GM18907 (cell line): ENCODE measurements at regions not wholly inside any gene's neighbourhood (a gene's known extent, or its start where the extent isn't known, plus 50 kb on each side); places are given as distances from the start of the nearest gene placed in this dataset.
"Not testable (repeated sequence)": the region's sequence is repeated elsewhere in the genome, so short reads cannot be mapped to it uniquely, and the experiment has no call there.

Source experiments
- ATAC-seq: cut with Tn5 transposase; IDR thresholded peaks from one replicate; pipeline ENCODE4 v1.9.1; 2021; ENCODE audit warnings: mild to moderate bottlenecking, moderate library complexity; ENCODE audit not compliant: unreplicated experiment

DNA sequence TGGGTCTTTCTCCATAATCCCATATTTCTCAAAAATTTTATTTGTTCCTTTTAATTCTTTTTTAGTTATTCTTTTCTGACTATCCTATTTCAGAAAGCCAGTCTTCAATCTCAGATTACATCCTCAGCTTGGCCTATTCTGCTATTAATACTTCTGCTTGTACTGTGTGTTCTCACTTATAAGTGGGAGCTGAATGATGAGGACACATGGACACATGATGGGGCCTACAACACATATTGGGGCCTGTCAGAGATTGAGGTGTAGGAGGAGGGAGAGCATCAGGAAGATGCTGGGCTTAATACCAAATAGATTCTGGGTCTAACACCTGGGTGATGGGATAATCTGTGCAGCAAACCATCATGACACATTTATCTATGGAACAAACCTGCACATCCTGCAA is 82.3 kb downstream of the MAGEE1 start:
- no peak for ATAC-seq

DNA sequence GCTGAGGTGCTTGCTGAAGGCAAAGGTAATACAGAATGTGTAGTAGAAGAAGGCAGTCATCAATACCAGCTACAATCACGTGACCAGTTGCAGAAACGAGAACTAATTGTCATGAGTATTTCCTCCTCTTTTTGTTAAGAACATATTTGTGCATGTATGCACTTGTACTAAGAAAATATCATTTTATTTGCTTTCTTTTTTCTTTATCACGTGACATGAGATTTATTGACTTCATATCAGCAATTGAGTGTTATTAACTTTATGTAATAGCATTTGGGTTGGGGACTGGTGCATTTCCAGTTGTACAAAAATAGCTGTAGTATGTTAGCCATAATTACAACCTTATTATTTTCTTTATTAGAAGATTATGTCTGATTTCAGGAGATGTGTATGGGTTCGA is 90.0 kb downstream of the MAGEE1 start:
- ATAC-seq, result no peak

GRCh38 chrX:76520273-76521054 is 93.0 kb downstream of the MAGEE1 start:
- ATAC-seq, result no peak

GRCh38 chrX:76535675-76536074 is 108.2 kb downstream of the MAGEE1 start:
- not testable (repeated sequence) for ATAC-seq

DNA sequence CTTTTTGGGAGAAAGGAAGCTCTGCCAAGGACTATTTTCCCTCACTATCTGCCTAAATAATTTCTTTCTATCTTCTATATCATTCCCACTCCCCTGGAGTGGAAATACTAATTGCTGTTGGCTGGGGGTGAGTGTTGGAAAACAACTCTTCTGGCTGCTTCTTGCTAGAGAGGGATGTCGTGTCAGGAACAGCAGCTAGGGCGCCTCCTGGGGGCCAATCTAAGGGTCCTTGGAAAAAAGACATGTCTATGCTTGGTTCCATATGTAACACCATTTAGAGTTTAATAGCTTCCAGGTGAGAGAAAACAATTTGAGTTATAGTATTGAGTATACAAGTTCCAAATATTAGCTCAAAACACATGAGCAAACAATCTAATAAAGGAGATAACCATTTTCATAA is 111.3 kb downstream of the MAGEE1 start:
- no peak for ATAC-seq

GRCh38 chrX:76543381-76543780 is 115.9 kb downstream of the MAGEE1 start:
- not testable (repeated sequence) for ATAC-seq

GRCh38 chrX:76550016-76550415 is 122.5 kb downstream of the MAGEE1 start:
- no peak for ATAC-seq

DNA sequence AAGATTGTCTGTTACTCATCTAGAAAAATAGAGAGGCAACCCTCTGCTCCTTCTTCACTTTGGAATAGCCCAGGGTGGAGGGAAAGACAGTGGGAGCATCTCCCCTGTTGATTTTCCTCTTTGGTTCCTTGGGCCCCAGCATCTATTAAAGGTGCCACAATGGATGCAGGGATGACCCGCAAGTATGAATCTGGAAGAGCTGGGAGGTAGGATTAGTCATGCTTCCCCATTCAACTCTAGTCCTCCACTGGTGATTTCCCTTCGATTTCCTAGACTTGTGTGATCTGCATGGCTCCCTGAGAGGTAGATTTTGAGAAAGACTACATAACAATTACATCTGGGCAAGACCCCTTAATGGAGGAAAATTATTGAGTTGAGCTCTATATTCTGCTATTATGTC is 127.8 kb downstream of the MAGEE1 start:
- no peak for ATAC-seq

GRCh38 chrX:76555816-76556215 is 128.3 kb downstream of the MAGEE1 start:
- no peak for ATAC-seq

- ATAC-seq, result not testable (repeated sequence)
Measured at GRCh38 chrX:76564842-76565241, 137.3 kb downstream of the MAGEE1 start.

- ATAC-seq, result no peak
Measured at GRCh38 chrX:76605390-76605789, 177.9 kb downstream of the MAGEE1 start.

DNA sequence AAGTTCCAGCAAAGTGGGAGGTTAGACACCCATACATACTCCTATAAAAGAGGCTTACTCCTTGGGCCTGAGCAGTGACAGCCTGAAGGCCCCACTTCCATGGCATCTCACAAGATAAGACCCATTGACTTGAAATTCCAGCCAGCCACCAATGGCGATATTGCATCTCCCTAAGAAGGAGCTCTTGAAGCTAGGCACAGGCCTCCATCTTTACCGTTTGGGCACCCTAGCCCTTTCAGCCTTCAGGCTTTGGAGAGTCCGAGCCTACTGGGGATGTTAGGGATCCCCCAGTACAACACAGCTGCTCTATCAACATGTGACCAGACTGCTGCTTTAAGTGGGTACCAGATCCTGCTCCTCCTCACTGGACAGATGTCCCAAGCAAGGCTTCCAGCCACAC is 189.5 kb downstream of the MAGEE1 start:
- no peak for ATAC-seq

DNA sequence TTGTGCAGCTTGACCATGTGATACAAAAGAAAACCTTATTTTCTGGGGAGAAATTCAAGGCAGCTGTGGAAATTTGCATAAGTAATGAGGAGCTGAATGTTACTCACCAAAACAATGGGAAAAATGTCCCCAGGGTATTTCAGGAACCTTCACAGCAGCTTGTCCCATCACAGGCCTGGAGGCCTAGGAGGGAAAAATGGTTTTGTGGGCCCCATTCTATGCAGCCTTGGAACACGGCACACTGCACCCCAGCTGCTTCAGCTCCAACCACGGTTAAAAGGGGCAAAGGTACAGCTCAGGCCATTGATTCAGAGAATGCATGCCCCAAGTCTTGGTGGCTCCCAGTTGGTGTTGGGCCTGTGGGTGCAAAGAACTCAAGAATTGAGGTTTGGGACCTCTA is 216.1 kb downstream of the MAGEE1 start:
- no peak for ATAC-seq

- ATAC-seq, result not testable (repeated sequence)
Measured at GRCh38 chrX:76651369-76651768, 223.9 kb downstream of the MAGEE1 start.

DNA sequence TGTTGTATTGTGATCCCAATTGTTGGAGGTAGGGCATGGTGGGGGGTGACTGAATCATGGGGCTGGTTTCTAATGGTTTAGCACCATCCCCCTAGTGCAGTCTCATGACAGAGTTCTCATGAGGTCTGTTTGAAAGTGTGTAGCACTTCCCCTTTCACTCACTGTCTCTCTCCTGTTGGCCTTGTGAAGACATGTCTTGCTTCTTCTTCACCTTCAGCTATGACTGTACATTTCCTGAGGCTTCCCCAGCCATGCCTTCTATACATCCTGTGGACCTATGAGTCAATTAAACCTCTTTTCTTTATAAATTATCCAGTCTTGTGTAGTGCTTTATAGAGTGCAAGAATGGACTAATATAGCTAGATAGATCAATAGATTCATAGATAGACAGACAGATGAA is 230.0 kb downstream of the MAGEE1 start:
- peak; percentile 50 for ATAC-seq
